Psoas muscle (tissue), 7 donors: ENCODE measurements at regions not wholly inside any gene's neighbourhood (a gene's known extent, or its start where the extent isn't known, plus 50 kb on each side); places are given as distances from the start of the nearest gene placed in this dataset.

ENCODE experiments used
- ATAC-seq, 4 donors: fragments of 200-7000 bp; cut with Tn5 transposase; one replicate each; pipeline ENCODE4 v1.9.1; 2020; ENCODE audit warnings: moderate library complexity in 3 of 4, mild to moderate bottlenecking in 2 of 4
- DNase-seq, 2 donors: peaks; one replicate each; pipeline ENCODE4 v3.0.0-alpha.2; 2020
- H3K27ac ChIP-seq: fragments of 200-600 bp; one replicate; pipeline ENCODE4 v1.8.0; 2022
- H3K27me3 ChIP-seq, 3 donors: fragments of 200-600 bp in 1 of 3; one replicate each; pipeline versions ENCODE4 v1.6.1 to v1.8.0; 2013 to 2022; ENCODE audit warnings: low read length in 2 of 3, mild to moderate bottlenecking in 2 of 3, moderate library complexity in 1 of 3; ENCODE audit not compliant: insufficient read depth in 3 of 3
- H3K36me3 ChIP-seq, 2 donors: fragments of 200-600 bp in 1 of 2; one replicate each; pipeline versions ENCODE4 v1.6.1 to v1.8.0; 2013 to 2022; ENCODE audit warnings: low read depth in 1 of 2, mild to moderate bottlenecking in 1 of 2, moderate library complexity in 1 of 2; ENCODE audit not compliant: insufficient read depth in 1 of 2
- H3K4me1 ChIP-seq: fragments of 200-600 bp; one replicate; pipeline ENCODE4 v1.8.0; 2022
- H3K4me3 ChIP-seq: fragments of 200-600 bp; one replicate; pipeline ENCODE4 v1.8.0; 2022; ENCODE audit warnings: mild to moderate bottlenecking
- H3K9me3 ChIP-seq: fragments of 200-600 bp; one replicate; pipeline ENCODE4 v1.8.0; 2022
- CTCF ChIP-seq: fragments of 200-600 bp; IDR thresholded peaks from one replicate; pipeline ENCODE4 v1.8.0; 2022; ENCODE audit warnings: antibody characterized with exemption
- WGBS, 3 donors: extraction: QIAGEN DNeasy Blood & Tissue Kit; methylation state at CpG; one replicate each; pipeline versions ENCODE4 v1.1.6 to v1.1.7; 2013; 5-methylcytosine and 5-hydroxymethylcytosine counted together
- intact Hi-C, 2 donors: fragments of 100-400 bp; cut with DNase I; formaldehyde crosslinking; loops; one replicate each; pipeline versions ENCODE4 v1.11.0 to v1.14.2; 2022
- donor health status: healthy with polysubstance abuse.
- donor health status: DM: no; HTN: no; CAD: no; lungs with moderate emphysema.
- donor health status: Bipolar disorder and iron deficiency.
- donor health status: healthy.
- donor health status: DM: yes; HTN: yes; CAD: no.
- donor health status: DM: no; HTN: no; CAD: no.
- donor health status: DM: yes; HTN: yes; CAD: no.

GRCh38 chr3:160112996-160113395 is 112.2 kb upstream of the C3orf80 start:
- Histone ChIP-seq H3K4me3 (no peak overlapping the region), H3K36me3 (no peaks in the 10 kb centered on the region), H3K4me1 (no peaks in the 10 kb centered on the region), H3K9me3 (no peaks in the 10 kb centered on the region), H3K27me3 (peaks cover 0 to 4% (median 0%) of the 10 kb centered on the region in 3 donors), H3K27ac (no peak overlapping the region)
- intact Hi-C loops, result no loop called here
- 89 to 92% (median 92%) methylated on average over 4 of the region's 4 CpGs for WGBS, 3 donors
- no peak for ATAC-seq
- TF ChIP-seq CTCF, result no peak
- DNase-seq, result no peak

GRCh38 chr3:160114355-160114995 is 110.7 kb upstream of the C3orf80 start:
- intact Hi-C loops, result no loop called here
- no peaks in the 10 kb centered on the region for H3K9me3 ChIP-seq

GRCh38 chr3:160115387-160115786 is 109.8 kb upstream of the C3orf80 start:
- H3K4me1 ChIP-seq, result no peaks in the 10 kb centered on the region
- 64 to 75% (median 69%) methylated on average over 2 of the region's 2 CpGs for WGBS, 3 donors
- TF ChIP-seq CTCF, result no peak
- DNase-seq (no peak), ATAC-seq (no peak)
- H3K27ac ChIP-seq, result no peak overlapping the region
- intact Hi-C loops, result no loop called here
- H3K9me3 ChIP-seq, result no peaks in the 10 kb centered on the region
- no peaks in the 10 kb centered on the region for H3K36me3 ChIP-seq
- H3K27me3 ChIP-seq, result peaks cover 0 to under 1% (median 0%) of the 10 kb centered on the region in 3 donors
- H3K4me3 ChIP-seq, result no peak overlapping the region

More at GRCh38 chr3:160114355-160114995, 110.7 kb upstream of the C3orf80 start:
- no peaks in the 10 kb centered on the region for H3K36me3 ChIP-seq
- ATAC-seq (no peak), DNase-seq (no peak)
- TF ChIP-seq CTCF, result no peak
- H3K27ac ChIP-seq, result no peak overlapping the region
- no peaks in the 10 kb centered on the region for H3K4me1 ChIP-seq
- H3K4me3 ChIP-seq, result no peak overlapping the region
- peaks cover 0 to 4% (median 0%) of the 10 kb centered on the region in 3 donors for H3K27me3 ChIP-seq
- WGBS, 3 donors, result 76 to 82% (median 80%) methylated on average over 9 of the region's 9 CpGs

- Histone ChIP-seq H3K4me1 (no peaks in the 10 kb centered on the region), H3K4me3 (no peak overlapping the region), H3K36me3 (no peaks in the 10 kb centered on the region), H3K9me3 (peaks cover 4% of the 10 kb centered on the region), H3K27ac (no peak overlapping the region), H3K27me3 (peaks cover 0 to 3% (median 0%) of the 10 kb centered on the region in 3 donors)
- DNase-seq (no peak), ATAC-seq (no peak)
- intact Hi-C loops, result no loop called here
- no peak for TF ChIP-seq CTCF
Observed at GRCh38 chr3:160124224-160124623, 101.0 kb upstream of the C3orf80 start.

GRCh38 chr3:160125258-160125657 is 100.0 kb upstream of the C3orf80 start:
- H3K36me3 ChIP-seq, result no peaks in the 10 kb centered on the region
- no peak overlapping the region for H3K4me3 ChIP-seq
- H3K27ac ChIP-seq, result no peak overlapping the region
- no peak for TF ChIP-seq CTCF
- 45 to 50% (median 45%) methylated on average over 2 of the region's 2 CpGs for WGBS, 3 donors
- H3K9me3 ChIP-seq, result peaks cover 4% of the 10 kb centered on the region
- H3K4me1 ChIP-seq, result no peaks in the 10 kb centered on the region
- H3K27me3 ChIP-seq, result peaks cover 0 to 3% (median 0%) of the 10 kb centered on the region in 3 donors
- intact Hi-C loops, result no loop called here
- ATAC-seq (no peak), DNase-seq (no peak)
